D341Med (cell line): ENCODE measurements at regions not wholly inside any gene's neighbourhood (a gene's known extent, or its start where the extent isn't known, plus 50 kb on each side); places are given as distances from the start of the nearest gene placed in this dataset.

Experiments
- DNase-seq: peaks from one replicate; pipeline ENCODE4 v3.0.0; 2012; ENCODE audit warnings: low spot score

DNA sequence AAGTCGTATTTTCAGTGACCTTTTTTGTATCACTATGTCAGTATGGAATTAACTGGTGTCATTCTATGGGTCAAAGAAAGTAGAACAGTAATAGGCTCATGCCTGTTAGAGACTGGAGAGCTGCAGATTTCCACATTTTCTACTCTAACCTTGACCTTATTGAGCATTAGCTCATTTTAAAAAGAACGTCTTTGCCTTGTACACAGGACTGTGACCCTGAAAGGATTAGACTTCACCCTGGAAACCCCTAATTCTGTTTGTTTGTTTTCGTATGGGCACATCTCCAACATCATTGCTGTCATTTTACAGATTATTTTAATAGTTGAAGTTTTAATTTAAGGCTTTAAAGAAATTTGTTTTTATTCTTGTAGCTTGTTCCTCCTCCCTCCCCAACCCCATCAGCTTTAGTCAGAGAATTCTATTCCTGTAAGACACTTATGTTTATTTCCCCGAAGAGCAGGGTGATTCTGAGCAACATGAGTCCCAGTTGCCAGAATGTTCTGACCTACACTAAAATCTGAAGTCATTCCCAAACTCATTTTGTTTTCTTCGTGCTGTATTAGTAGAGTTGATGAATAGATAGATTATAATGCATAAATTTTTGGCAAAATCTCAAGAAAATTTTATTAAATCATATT lies 451.3 kb downstream of the FOXG1 start:
- no peak for DNase-seq

GRCh38 chr14:29220072-29220471 lies 453.5 kb downstream of the FOXG1 start:
- DNase-seq = peak; percentile 10

GRCh38 chr14:29220566-29220965 lies 454.0 kb downstream of the FOXG1 start:
- no peak for DNase-seq

DNA sequence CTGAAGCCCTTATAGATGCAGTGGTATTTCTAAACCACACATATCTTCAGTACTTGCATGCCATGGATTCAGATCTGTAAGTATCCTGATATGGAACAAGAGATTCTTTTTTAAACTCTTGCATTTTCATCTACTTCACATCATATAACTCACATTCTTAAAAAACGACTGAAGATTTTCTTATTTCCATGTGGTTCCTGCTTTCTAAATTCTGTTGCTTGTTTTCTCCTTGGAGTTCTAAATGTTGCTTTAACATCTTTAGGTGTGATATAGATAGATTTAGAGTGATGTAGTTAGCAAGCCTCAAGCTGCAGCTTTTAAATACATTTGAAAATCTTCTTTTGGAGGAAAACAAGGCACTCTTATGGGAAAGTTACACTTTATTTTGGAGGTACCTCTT lies 455.4 kb downstream of the FOXG1 start:
- DNase-seq = no peak

GRCh38 chr14:29222671-29223268 lies 456.2 kb downstream of the FOXG1 start:
- DNase-seq = peak; percentile 40

- DNase-seq = no peak
Measured at GRCh38 chr14:29223947-29224346, 457.4 kb downstream of the FOXG1 start.

GRCh38 chr14:29227631-29228030 lies 461.0 kb downstream of the FOXG1 start:
- no peak for DNase-seq

GRCh38 chr14:29232153-29232552 lies 465.6 kb downstream of the FOXG1 start:
- DNase-seq = no peak

- no peak for DNase-seq
Measured at GRCh38 chr14:29232711-29233110, 466.1 kb downstream of the FOXG1 start.

GRCh38 chr14:29233188-29233587 lies 466.6 kb downstream of the FOXG1 start:
- no peak for DNase-seq

DNA sequence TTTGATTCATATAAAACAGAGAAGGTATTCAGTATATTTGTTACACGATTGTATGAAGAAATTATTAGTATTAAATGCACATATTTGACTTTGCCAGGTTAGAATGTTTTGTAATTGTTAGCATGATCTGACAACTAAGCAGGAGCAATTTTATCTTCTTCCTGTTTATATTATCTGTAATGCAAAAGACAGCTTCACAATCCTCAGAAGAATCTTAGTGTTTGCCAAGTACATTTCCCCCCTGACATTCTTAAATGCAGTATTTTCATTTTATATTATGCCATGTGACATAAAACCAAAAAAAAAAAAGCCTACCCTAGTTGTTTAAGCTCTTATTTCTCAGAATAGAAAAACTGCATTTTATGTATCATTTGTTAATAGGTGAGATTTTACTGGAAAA lies 469.4 kb downstream of the FOXG1 start:
- DNase-seq = no peak

DNA sequence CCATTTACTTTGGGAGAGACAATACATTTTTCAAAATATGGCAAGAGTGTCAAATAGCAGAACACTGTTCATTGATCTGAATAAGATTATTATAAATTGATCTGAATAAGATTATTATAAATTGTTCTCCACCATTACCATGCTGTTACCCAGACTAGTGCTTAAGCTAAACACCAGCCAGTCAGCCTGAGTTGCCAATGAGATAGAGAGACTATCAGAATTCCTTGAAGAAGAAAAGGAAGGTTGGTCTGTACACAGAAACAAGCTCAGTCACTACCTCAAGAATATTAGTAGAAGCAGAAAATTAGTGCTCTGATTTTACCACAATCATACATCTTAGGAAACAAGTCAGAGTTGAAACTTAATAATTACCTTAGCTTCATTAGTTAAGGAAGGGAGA lies 469.8 kb downstream of the FOXG1 start:
- no peak for DNase-seq

DNA sequence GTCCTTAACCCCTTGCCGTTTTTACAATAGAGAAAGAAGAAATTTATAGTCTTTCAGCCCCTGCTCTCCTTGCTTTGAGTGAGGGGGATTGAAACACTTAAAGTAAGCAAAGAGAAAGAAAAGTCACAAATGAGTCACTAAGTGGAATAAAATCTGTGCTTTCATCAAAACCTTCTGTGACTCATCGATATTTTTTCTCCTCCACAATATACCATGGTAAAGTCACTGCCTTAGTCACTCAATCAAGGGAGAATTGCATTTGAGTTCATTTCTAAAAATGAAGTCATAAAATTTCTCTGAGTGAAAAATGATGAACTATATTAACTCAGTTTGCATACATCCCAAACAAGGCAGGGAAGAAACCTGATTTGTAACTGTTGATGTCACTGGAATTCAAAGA lies 470.3 kb downstream of the FOXG1 start:
- DNase-seq = no peak

GRCh38 chr14:29240066-29240465 lies 473.5 kb downstream of the FOXG1 start:
- DNase-seq = no peak

GRCh38 chr14:29242755-29243754 lies 476.5 kb downstream of the FOXG1 start:
- no peak for DNase-seq

DNA sequence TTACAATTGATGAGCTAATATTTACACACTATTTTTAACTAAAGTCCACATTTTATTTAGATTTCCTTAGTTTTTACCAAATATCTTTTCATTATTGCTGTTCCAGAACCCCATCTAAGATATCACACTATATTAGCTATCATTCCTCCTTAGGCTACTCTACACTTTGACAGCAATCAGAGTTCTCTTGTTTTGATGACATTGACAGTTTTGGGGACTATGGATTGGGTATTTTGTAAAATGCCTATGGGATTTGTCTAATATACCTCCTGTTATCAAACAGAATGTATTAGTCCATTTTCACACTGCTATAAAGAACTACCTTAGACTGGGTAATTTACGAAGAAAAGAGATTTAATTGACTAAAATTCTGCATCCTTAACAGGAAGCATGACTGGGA lies 489.1 kb downstream of the FOXG1 start:
- no peak for DNase-seq

GRCh38 chr14:29262979-29263378 lies 496.4 kb downstream of the FOXG1 start:
- DNase-seq = no peak

DNA sequence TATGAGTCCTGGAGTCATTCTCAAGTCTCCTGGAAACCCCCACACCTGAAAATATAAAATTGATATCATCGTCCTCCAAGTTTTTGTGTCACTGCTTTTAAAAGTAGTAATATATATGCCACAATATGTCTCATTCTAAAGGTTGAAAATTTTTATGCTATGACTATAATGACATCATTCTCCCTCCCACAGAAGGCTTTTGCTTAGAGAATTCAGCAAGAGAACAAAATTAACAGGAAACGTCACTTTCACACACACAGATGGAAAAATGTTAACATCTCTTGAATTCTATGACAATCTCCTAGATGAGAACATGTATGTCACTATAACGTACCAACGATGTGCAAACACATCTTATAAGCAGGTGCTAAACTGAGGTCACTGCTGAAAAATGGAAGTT lies 498.3 kb downstream of the FOXG1 start:
- no peak for DNase-seq

DNA sequence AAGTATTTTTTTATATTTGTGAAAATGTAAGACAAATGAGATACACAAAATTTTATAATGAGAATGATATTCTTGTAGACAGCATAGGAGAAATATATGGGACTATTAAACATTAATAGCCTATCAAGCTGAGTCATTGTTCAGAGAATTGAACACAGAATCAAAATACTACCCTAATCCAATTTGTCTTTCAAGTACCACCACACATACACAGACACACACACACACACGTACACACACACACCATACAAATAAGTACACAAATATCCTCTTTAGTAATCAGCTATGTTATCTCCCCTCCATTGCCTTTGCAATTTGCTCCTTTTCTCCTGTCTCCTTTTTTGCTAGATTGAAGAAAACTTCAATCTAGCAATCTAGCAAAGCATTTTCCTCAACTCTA lies 499.3 kb downstream of the FOXG1 start:
- DNase-seq = no peak

DNA sequence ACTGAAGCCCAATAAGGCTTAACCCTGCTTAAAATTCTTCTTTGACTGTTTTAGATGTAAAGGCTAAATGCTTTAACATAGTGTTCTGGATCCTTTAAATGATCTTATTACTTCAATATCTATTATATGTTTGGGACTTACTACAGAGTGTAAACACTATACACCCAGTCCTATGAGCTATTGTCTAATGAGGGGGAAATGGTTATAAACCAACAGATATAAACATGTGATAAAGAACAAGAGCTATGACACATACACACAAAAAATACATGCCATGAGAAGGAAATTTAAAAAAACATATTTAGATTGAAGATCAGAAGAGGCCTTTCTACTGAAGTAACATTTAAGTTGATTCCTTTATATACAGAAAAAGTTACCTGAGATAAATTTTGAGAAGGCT lies 505.1 kb downstream of the FOXG1 start:
- DNase-seq = no peak

GRCh38 chr14:29273513-29273912 lies 506.9 kb downstream of the FOXG1 start:
- DNase-seq = no peak

GRCh38 chr14:29274890-29275596 lies 508.5 kb downstream of the FOXG1 start:
- DNase-seq = peak; percentile 36
